Psoas muscle (tissue), 7 donors: ENCODE measurements at regions not wholly inside any gene's neighbourhood (a gene's known extent, or its start where the extent isn't known, plus 50 kb on each side); places are given as distances from the start of the nearest gene placed in this dataset.
A peak's percentile ranks its signal among the peaks of the same experiment; 100 is the strongest.

Experiments used
- ATAC-seq, 4 donors: fragments of 200-7000 bp; cut with Tn5 transposase; one replicate each; pipeline ENCODE4 v1.9.1; 2020; ENCODE audit warnings: moderate library complexity in 3 of 4, mild to moderate bottlenecking in 2 of 4
- DNase-seq, 2 donors: peaks; one replicate each; pipeline ENCODE4 v3.0.0-alpha.2; 2020
- H3K27ac ChIP-seq: fragments of 200-600 bp; one replicate; pipeline ENCODE4 v1.8.0; 2022
- H3K27me3 ChIP-seq, 3 donors: fragments of 200-600 bp in 1 of 3; one replicate each; pipeline versions ENCODE4 v1.6.1 to v1.8.0; 2013 to 2022; ENCODE audit warnings: low read length in 2 of 3, mild to moderate bottlenecking in 2 of 3, moderate library complexity in 1 of 3; ENCODE audit not compliant: insufficient read depth in 3 of 3
- H3K36me3 ChIP-seq, 2 donors: fragments of 200-600 bp in 1 of 2; one replicate each; pipeline versions ENCODE4 v1.6.1 to v1.8.0; 2013 to 2022; ENCODE audit warnings: low read depth in 1 of 2, mild to moderate bottlenecking in 1 of 2, moderate library complexity in 1 of 2; ENCODE audit not compliant: insufficient read depth in 1 of 2
- H3K4me1 ChIP-seq: fragments of 200-600 bp; one replicate; pipeline ENCODE4 v1.8.0; 2022
- H3K4me3 ChIP-seq: fragments of 200-600 bp; one replicate; pipeline ENCODE4 v1.8.0; 2022; ENCODE audit warnings: mild to moderate bottlenecking
- H3K9me3 ChIP-seq: fragments of 200-600 bp; one replicate; pipeline ENCODE4 v1.8.0; 2022
- WGBS, 3 donors: extraction: QIAGEN DNeasy Blood & Tissue Kit; methylation state at CpG; one replicate each; pipeline versions ENCODE4 v1.1.6 to v1.1.7; 2013; 5-methylcytosine and 5-hydroxymethylcytosine counted together
- intact Hi-C, 2 donors: fragments of 100-400 bp; cut with DNase I; formaldehyde crosslinking; loops; one replicate each; pipeline versions ENCODE4 v1.11.0 to v1.14.2; 2022
- TF ChIP-seq, protein P1 (sequence below): fragments of 200-600 bp; IDR thresholded peaks from one replicate; pipeline ENCODE4 v1.8.0; 2022; ENCODE audit warnings: antibody characterized with exemption
- donor health status: healthy with polysubstance abuse.
- donor health status: DM: no; HTN: no; CAD: no; lungs with moderate emphysema.
- donor health status: Bipolar disorder and iron deficiency.
- donor health status: healthy.
- donor health status: DM: yes; HTN: yes; CAD: no.
- donor health status: DM: no; HTN: no; CAD: no.
- donor health status: DM: yes; HTN: yes; CAD: no.

DNA sequence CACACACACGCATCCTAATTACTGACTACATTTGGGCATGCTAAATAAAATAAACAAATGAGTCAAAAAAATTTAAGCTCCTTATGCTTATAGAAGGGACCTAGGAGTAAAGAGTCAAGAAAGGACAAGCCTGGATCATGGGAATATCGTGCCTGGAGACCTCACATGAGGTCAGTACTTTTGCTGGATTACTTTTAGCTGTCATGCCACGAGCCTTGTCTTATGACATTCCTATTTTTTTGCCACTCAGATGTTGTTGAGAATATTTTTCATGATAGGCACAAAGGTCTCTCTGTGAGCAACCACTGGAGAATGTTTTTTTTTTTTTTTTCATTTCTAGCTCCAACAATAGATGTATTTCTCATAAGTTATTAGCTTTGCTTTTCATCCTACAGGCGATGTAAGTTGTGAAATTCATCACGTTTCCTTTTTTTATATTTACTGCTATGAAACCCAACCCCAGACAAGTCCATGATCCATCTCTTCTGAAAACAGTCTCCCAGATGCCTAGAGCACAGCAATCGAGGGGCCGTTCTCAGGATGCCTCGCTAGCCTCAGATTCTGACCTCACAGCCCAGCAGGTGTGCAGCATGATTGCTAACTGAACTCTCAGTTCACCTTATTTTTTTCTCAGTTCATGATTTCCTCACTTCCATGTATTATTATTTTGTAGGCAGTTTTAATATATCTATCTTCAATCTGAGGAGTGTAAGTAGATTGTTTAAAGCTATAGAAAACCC lies 464.5 kb downstream of the IRS1 start:
- H3K4me1 ChIP-seq, result no peaks in the 10 kb centered on the region
- intact Hi-C loops, result no loop called here
- DNase-seq, result no peak
- H3K27me3 ChIP-seq, result no peaks in the 10 kb centered on the region
- no peaks in the 10 kb centered on the region for H3K36me3 ChIP-seq
- no peak overlapping the region for H3K4me3 ChIP-seq
- WGBS, 3 donors, result 65 to 73% (median 71%) methylated on average over 8 of the region's 8 CpGs
- no peak for ATAC-seq
- TF ChIP-seq, protein P1, sequence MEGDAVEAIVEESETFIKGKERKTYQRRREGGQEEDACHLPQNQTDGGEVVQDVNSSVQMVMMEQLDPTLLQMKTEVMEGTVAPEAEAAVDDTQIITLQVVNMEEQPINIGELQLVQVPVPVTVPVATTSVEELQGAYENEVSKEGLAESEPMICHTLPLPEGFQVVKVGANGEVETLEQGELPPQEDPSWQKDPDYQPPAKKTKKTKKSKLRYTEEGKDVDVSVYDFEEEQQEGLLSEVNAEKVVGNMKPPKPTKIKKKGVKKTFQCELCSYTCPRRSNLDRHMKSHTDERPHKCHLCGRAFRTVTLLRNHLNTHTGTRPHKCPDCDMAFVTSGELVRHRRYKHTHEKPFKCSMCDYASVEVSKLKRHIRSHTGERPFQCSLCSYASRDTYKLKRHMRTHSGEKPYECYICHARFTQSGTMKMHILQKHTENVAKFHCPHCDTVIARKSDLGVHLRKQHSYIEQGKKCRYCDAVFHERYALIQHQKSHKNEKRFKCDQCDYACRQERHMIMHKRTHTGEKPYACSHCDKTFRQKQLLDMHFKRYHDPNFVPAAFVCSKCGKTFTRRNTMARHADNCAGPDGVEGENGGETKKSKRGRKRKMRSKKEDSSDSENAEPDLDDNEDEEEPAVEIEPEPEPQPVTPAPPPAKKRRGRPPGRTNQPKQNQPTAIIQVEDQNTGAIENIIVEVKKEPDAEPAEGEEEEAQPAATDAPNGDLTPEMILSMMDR, result no peak
- no peaks in the 10 kb centered on the region for H3K9me3 ChIP-seq
- H3K27ac ChIP-seq, result no peak overlapping the region

GRCh38 chr2:226333388-226333787 lies 466.2 kb downstream of the IRS1 start:
- intact Hi-C loops, result no loop called here
- DNase-seq, result no peak
- no peak overlapping the region for H3K27ac ChIP-seq
- ATAC-seq, result no peak
- no peak overlapping the region for H3K4me3 ChIP-seq
- H3K36me3 ChIP-seq, result no peaks in the 10 kb centered on the region
- H3K4me1 ChIP-seq, result no peaks in the 10 kb centered on the region
- TF ChIP-seq, protein P1, result no peak
- H3K9me3 ChIP-seq, result no peaks in the 10 kb centered on the region
- 88 to 94% (median 90%) methylated on average over 4 of the region's 4 CpGs for WGBS, 3 donors
- no peaks in the 10 kb centered on the region for H3K27me3 ChIP-seq

GRCh38 chr2:226330206-226330605 lies 469.4 kb downstream of the IRS1 start:
- Histone ChIP-seq H3K27ac (no peak overlapping the region), H3K4me1 (no peaks in the 10 kb centered on the region), H3K9me3 (no peaks in the 10 kb centered on the region), H3K36me3 (no peaks in the 10 kb centered on the region), H3K27me3 (no peaks in the 10 kb centered on the region), H3K4me3 (no peak overlapping the region)
- intact Hi-C loops, result no loop called here
- no peak for ATAC-seq
- TF ChIP-seq, protein P1, result no peak
- DNase-seq, result no peak

- TF ChIP-seq, protein P1, result no peak
- Histone ChIP-seq H3K4me1 (no peaks in the 10 kb centered on the region), H3K27me3 (no peaks in the 10 kb centered on the region), H3K27ac (peak overlapping the region; percentile 61), H3K9me3 (no peaks in the 10 kb centered on the region), H3K36me3 (no peaks in the 10 kb centered on the region), H3K4me3 (no peak overlapping the region)
- 30 to 46% (median 45%) methylated on average over 4 of the region's 4 CpGs for WGBS, 3 donors
- peak; percentile 96 to 99 (median 98) for ATAC-seq
- intact Hi-C loops, result loop anchor here in 1 of 2 donors (10.0 kb wide), 1 partner anchor 326 kb away; no protein-coding TSS in a partner anchor
- DNase-seq, result peak; percentile 20 to 72
These were observed 470.4 kb downstream of the IRS1 start for GRCh38 chr2:226329180-226329579.

DNA sequence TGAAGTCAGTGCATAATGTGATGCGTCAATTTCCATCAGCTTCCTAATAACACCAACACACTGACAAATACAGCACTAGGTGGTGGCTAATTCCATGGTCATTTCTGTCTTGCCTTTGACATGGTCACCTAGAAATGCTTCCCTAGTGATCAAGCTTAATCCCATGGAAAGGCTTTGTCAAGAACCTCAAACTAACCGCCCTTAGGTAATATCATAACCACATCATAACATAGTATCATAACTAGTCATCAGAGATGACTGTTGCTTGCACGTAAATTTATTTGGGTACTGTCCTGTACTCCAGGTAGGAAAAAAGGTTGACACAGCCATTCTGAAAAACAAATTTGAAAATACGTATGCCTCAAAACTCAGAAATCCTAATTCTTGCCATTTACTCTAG lies 471.8 kb downstream of the IRS1 start:
- ATAC-seq (peak in 1 of 4 donors; percentile 21), DNase-seq (no peak)
- intact Hi-C loops, result loop anchor here in 1 of 2 donors (10.0 kb wide), 1 partner anchor 327 kb away; no protein-coding TSS in a partner anchor
- H3K36me3 ChIP-seq, result no peaks in the 10 kb centered on the region
- no peaks in the 10 kb centered on the region for H3K27me3 ChIP-seq
- H3K9me3 ChIP-seq, result no peaks in the 10 kb centered on the region
- TF ChIP-seq, protein P1, result no peak
- WGBS, 3 donors, result 91 to 96% (median 94%) methylated on average over 4 of the region's 4 CpGs
- H3K27ac ChIP-seq, result no peak overlapping the region
- no peak overlapping the region for H3K4me3 ChIP-seq
- no peaks in the 10 kb centered on the region for H3K4me1 ChIP-seq
